HG03442 (cell line): ENCODE measurements at regions not wholly inside any gene's neighbourhood (a gene's known extent, or its start where the extent isn't known, plus 50 kb on each side); places are given as distances from the start of the nearest gene placed in this dataset.

Experiments used
- ATAC-seq: cut with Tn5 transposase; IDR thresholded peaks from one replicate; pipeline ENCODE4 v1.9.1; 2021; ENCODE audit warnings: mild to moderate bottlenecking, moderate library complexity; ENCODE audit not compliant: unreplicated experiment

DNA sequence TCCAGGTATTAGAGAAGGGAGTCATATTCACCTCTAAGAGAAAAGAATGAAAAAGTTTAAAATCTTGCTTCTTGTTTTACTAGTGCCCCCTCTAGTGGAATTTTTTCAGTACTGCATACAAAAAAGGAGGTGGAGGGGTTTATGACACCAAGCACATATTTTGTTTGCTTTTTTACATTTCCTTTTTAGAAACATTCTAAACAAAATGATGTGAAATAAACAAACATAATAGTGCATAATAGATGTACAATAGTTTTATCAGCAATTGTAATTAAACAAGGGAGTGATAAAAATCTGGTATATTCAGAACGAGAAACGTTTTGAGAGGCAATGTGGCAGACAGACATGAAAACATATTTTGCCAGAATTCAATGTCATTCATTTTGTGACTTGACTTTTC, 111.0 kb upstream of the TFAP2D start:
- no peak for ATAC-seq

DNA sequence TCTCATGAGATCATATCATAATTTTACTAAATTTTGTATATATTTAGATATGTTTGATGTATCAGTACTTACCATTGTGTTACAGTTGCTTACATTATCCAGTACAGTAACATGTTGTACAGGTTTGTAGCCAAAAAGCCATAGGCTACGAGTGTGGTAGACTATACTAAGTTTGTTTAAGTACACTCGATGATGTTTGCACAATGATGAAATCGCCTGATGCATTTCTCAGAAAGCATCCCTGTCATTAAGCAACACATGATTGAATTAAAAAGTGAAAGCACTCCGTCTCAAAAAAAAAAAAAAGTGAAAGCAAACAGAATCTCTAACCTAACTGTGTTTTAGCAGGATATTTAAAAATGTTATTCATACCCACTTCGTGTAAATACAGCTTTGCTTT, 104.9 kb upstream of the TFAP2D start:
- no peak for ATAC-seq

DNA sequence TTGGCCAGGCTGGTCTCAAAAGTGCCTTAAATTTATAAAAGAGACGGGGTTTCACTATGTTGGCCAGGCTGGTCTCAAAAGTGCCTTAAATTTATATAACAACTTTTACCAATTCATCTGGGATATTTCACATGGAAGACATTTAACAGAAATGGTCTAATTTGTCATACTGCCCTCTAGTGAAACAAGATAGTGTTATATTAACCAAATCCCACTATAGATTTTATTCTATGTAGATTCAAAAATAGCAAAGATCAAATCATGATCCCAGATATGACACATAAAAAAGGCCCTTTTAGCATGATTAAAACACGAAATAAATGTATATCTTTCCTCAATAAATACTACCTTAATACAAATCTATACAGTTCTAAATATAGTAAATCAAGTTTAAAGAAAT, 102.8 kb upstream of the TFAP2D start:
- ATAC-seq: no peak

DNA sequence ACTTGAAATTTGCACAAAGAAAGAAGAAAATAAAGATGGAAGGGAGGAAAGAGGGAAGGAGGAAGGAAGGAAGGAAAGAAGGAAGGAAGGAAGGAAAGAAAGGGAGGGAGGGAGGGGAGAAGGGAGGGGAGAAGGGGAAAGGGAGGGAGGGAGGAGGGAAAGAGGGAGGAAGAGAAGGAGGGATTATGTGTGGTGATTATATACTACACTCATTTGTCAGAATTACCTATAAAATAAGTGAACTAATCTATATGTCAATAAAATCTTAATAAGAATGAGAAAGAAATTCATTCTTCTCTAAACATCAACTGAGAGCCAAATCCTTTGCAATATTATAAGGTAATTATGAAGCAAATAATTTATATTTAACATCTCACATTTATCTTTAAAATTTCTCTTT, 77.9 kb upstream of the TFAP2D start:
- ATAC-seq: no peak

DNA sequence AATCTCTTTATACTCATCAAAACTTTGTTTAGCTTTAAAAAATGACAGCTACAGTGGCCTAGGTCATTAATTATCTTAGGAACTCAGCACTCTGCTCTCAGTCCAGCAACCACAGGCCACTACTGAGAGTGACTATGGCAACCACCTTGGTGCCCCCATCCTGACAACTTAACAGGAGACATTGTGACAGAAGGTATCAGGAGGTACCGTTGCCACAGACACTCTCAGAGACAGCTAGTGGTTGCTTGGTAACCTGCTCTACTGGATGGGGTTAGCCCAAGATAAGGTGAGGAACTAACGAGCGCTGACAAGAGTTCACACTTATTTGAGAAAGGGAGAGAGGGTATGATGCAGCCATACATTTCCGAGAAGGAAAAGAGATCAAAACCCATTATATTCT, 76.1 kb upstream of the TFAP2D start:
- ATAC-seq: no peak

DNA sequence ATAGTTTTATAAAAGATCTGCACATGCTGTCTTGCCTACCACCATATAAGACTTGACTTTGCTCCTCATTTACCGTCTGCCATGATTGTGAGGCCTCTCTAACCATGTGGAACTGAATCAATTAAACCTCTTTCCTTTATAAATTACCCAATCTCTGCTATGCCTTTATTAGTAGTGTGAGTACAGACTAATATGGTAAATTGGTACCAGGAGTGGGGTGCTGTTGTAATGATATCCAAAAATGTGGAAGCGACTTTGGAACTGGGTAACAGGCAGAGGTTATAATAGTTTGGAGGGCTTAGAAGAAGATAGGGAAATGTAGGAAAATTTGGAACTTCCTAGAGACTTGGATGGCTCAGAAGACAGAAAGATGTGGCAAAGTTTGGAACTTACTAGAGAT, 64.2 kb upstream of the TFAP2D start:
- no peak for ATAC-seq

DNA sequence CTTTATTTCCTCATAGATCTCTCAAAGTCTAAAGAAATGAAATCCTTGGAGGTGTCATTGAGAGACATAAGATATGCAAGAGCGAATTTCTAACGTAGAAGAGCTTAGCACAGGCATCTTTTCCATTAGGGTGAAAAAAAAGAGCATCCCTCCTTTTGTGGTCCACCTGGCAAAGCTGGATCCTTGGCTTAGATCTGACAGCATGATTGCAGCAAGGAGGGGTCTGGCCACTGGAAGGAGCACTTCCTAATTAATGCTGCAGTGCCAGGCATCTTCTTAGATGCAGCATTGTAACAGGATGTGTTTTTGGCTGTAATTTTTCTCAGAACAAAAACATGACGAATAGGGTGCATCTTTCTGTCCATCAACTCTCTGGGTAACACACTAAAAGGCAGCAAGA, 60.1 kb upstream of the TFAP2D start:
- ATAC-seq: no peak

DNA sequence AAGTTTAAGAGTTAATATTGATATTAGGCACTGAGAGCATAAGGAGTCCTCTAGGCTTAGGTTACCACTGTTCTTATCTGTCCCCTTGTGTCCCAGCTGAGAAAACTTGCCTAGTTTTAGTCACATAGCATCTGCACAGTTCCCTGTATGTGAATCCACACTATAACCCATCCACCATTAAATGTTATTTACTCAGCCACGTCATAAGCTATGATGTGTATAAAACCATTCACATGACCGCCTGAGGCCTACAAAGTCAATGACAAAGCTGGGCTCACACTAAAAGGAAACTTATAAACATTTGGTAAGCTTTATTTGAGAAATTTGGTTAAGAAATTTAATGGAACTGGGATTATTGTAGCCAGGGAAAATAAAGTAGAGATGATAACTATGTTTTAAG, 59.2 kb upstream of the TFAP2D start:
- no peak for ATAC-seq

DNA sequence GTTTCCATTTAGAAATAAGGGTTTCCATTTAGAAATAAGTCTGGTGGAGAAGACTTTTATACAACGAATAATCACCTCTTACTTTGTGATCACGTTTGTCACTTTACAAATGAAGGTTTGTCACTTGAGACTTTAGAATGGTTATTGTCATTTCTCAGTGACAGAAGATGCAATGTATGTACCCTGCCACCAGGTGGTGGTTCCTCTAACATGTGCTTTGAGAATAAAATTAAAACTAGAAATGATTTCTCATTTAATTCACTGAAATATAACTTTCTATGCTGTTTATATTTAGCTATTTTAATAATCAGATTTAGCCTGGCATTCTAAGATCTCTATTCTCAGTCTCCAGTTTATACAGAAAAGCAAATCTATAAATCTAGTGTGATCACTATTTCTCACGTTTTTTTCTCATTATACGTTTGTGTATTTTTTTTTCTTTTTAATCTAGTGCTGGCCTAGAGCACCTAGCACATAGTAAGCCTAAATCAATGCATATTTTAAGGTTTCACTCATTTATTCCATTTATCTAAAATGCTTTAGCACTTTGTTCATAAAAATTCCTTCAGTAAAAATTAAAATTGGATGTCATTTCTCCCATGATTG, 57.4 kb upstream of the TFAP2D start:
- peak; percentile 87 for ATAC-seq

DNA sequence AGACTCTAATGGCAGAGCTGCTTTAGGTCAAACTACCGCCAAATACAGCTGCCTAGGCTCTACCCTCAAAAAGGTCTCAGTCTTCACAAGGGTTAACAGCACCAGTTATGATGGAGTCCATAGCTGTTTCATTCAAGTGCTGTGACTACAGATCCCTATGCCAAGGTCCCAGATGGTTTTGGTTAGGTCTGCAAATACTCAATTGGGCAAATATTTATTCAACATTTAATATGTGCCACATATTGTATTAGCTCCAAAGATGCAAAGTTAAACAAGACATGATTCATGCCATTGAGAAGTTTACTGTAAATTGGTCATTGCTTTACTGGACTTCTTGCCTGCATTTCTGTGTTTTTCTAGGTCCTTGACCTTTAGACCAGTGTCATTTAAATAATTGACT, 55.8 kb upstream of the TFAP2D start:
- ATAC-seq: no peak

DNA sequence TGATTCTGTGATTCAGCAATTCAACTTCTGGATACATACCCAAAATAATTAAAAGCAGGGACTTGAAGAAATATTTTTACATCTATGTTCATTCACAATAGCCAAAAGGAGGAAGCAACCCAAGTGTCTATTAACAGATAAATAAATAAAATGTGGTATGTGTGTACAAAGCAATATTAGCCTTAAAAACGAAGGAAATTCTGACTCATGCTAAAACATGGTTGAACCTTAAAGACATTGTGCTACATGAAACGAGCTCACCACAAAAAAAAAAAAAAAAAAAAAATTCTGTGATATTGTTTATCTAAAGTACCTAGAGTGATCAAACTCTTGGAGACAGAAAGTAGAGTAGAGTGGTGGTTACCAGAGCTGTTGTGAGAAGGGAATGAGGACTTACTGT, 54.8 kb upstream of the TFAP2D start:
- no peak for ATAC-seq

DNA sequence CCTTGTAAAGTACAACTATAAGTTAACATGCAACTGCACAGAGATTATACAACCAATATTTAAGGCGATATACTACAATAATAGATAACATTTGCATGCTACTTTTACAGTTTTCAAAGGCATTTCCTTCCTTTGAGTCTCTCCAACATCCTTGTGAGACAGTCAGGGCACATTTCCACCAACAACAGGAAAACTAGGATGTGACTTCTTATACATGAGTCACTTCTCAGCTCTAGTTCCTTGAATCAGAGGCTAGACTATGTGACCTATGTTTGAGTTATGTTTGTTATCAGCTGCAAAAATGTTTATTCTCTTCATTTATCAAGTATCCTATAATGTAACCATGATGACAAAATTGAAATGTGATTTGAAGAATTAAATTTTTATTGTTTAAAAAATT, 51.7 kb upstream of the TFAP2D start:
- no peak for ATAC-seq
